GM11168 (cell line): ENCODE measurements at regions not wholly inside any gene's neighbourhood (a gene's known extent, or its start where the extent isn't known, plus 50 kb on each side); places are given as distances from the start of the nearest gene placed in this dataset.

Experiments
- in situ Hi-C: fragments of 300-500 bp; cut with MboI; formaldehyde crosslinking; loops from one replicate; pipeline ENCODE4 v1.12.0; 2022; ENCODE audit warnings: low sequenced_read_pairs; ENCODE audit not compliant: unreplicated experiment

DNA sequence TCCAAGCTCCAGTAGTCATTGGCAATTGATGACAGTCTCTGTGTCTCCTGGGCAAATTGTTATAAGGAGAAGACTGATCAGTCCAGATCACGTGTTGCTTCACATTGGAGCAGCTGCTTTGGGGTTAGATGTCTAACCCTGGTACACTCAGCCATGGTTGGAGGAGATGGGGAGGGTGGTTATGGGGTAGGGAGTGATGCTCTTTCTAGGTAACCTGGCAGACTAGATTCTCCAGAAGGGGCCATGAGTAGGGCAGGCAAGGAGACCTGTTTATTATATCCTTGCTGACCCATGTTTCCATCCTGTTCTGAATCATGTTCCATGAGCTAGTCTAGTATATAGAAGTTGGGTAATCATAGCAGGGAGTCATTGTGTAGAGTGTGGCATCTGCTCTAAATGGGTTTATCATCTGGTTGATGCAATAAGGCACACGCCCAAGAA, 50.8 kb upstream of the BACH2 start:
- in situ Hi-C loops, result no loop called here

DNA sequence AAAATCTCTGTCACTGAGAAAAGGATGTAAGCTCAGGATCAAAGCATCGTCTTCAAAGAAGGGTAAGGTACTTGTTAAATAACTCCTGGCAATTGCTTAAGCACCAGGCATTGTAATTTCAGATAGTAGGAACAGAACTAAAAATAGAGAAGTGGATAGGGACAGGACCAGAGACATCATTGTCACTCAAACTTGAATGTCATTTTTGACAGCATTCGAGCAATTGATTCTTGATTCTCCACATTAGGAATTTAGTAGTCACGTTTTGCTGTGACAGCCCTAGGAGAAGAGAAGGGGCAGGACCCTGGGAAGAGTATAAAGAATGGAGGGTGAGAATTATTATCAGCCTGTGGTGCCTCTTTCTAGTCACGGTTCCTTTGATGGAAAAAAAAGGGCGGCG, 50.1 kb upstream of the BACH2 start:
- in situ Hi-C loops, result no loop called here
